OCI-LY3 (cell line): ENCODE measurements at regions not wholly inside any gene's neighbourhood (a gene's known extent, or its start where the extent isn't known, plus 50 kb on each side); places are given as distances from the start of the nearest gene placed in this dataset.

Experiments
- H2AFZ ChIP-seq: fragments of 200-600, 300-600 bp; shearing (Covaris generic); 2 replicates; pipeline ENCODE4 v1.6.0; 2014; ENCODE audit warnings: antibody characterized with exemption, low read depth, low read length
- H3K27ac ChIP-seq: fragments of 200-600, 300-600 bp; sonication (generic); 2 replicates; pipeline ENCODE4 v1.5.1; 2014; ENCODE audit warnings: mild to moderate bottlenecking, low read length, moderate library complexity, mixed read lengths
- H3K27me3 ChIP-seq: fragments of 200-600, 300-600 bp; sonication (generic); 2 replicates; pipeline ENCODE4 v1.6.1; 2014; ENCODE audit warnings: low read depth, low read length, mixed read lengths
- H3K36me3 ChIP-seq: fragments of 200-600, 300-600 bp; sonication (generic); replicated peaks from 2 replicates; pipeline ENCODE3; 2014; ENCODE audit warnings: low read depth, low read length, mixed read lengths
- H3K4me1 ChIP-seq: fragments of 300-600, 200-600 bp; sonication (generic); 2 replicates; pipeline ENCODE4 v1.6.1; 2014; ENCODE audit warnings: low read length, mixed read lengths
- H3K4me2 ChIP-seq: fragments of 200-600, 300-600 bp; sonication (generic); 2 replicates; pipeline ENCODE4 v1.6.1; 2014; ENCODE audit warnings: low read length, mixed read lengths
- H3K4me3 ChIP-seq: fragments of 300-600, 200-600 bp; sonication (generic); 2 replicates; pipeline ENCODE4 v1.5.1; 2014; ENCODE audit warnings: antibody characterized with exemption, mild to moderate bottlenecking, low read length, moderate library complexity
- H3K79me2 ChIP-seq: fragments of 300-600, 200-600 bp; shearing (Covaris generic); 2 replicates; pipeline ENCODE4 v1.6.1; 2014; ENCODE audit warnings: mild to moderate bottlenecking, low read length, mixed read lengths
- H3K9ac ChIP-seq: fragments of 300-600, 200-600 bp; shearing (Covaris generic); 2 replicates; pipeline ENCODE4 v1.6.0; 2014; ENCODE audit warnings: mild to moderate bottlenecking, low read length, moderate library complexity
- H3K9me3 ChIP-seq: fragments of 200-600, 300-600 bp; shearing (Covaris generic); 2 replicates; pipeline ENCODE4 v1.6.1; 2014; ENCODE audit warnings: low read length, mixed read lengths; ENCODE audit not compliant: insufficient read depth
- H4K20me1 ChIP-seq: fragments of 200-600, 300-600 bp; sonication (generic); 2 replicates; pipeline ENCODE4 v1.6.1; 2016; ENCODE audit warnings: low read length, mixed read lengths; ENCODE audit not compliant: insufficient read depth
- EZH2phosphoT487 ChIP-seq: fragments of 200-600 bp; shearing (Covaris generic); IDR thresholded peaks from 2 replicates; pipeline ENCODE4 v1.6.1; 2018; ENCODE audit warnings: antibody characterized with exemption, mixed run types, low read depth
- TF ChIP-seq, protein P1 (sequence below): fragments of 200-600, 300-600 bp; sonication (generic); IDR thresholded peaks from 2 replicates; pipeline ENCODE4 v1.5.1; 2014; ENCODE audit warnings: antibody characterized with exemption, low read length, low read depth

DNA sequence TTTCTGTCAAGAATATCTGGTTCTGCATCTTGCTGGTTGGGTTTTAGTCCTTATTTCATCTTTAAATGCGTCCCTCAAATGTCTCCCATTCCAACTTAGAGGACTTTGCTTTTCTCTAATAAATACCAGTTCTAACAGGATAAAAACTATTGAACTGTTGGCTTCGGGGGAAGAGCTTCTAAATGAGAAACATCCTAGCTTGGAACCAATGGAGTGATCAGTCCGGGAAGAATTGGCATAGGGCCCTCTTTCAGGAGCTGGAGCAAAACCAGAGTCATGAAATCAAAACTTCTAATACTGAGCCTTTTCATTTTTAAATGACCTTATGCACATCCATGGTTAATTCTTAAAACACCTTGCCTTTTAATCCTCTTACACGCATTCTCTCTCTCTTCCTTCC lies 401.6 kb upstream of the SMIM21 start:
- no peak overlapping the region for H3K4me3 ChIP-seq
- no peaks in the 10 kb centered on the region for H3K36me3 ChIP-seq
- no peaks in the 10 kb centered on the region for H4K20me1 ChIP-seq
- no peak overlapping the region for H2AFZ ChIP-seq
- no peak overlapping the region for H3K27ac ChIP-seq
- no peak for TF ChIP-seq EZH2phosphoT487
- TF ChIP-seq, protein P1, sequence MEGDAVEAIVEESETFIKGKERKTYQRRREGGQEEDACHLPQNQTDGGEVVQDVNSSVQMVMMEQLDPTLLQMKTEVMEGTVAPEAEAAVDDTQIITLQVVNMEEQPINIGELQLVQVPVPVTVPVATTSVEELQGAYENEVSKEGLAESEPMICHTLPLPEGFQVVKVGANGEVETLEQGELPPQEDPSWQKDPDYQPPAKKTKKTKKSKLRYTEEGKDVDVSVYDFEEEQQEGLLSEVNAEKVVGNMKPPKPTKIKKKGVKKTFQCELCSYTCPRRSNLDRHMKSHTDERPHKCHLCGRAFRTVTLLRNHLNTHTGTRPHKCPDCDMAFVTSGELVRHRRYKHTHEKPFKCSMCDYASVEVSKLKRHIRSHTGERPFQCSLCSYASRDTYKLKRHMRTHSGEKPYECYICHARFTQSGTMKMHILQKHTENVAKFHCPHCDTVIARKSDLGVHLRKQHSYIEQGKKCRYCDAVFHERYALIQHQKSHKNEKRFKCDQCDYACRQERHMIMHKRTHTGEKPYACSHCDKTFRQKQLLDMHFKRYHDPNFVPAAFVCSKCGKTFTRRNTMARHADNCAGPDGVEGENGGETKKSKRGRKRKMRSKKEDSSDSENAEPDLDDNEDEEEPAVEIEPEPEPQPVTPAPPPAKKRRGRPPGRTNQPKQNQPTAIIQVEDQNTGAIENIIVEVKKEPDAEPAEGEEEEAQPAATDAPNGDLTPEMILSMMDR, result no peak
- no peaks in the 10 kb centered on the region for H3K4me1 ChIP-seq
- H3K9me3 ChIP-seq, result no peaks in the 10 kb centered on the region
- peaks cover 9% of the 10 kb centered on the region; the same call in 1 of the 2 replicates for H3K27me3 ChIP-seq
- no peak overlapping the region for H3K4me2 ChIP-seq
- no peaks in the 10 kb centered on the region for H3K79me2 ChIP-seq
- no peak overlapping the region for H3K9ac ChIP-seq

DNA sequence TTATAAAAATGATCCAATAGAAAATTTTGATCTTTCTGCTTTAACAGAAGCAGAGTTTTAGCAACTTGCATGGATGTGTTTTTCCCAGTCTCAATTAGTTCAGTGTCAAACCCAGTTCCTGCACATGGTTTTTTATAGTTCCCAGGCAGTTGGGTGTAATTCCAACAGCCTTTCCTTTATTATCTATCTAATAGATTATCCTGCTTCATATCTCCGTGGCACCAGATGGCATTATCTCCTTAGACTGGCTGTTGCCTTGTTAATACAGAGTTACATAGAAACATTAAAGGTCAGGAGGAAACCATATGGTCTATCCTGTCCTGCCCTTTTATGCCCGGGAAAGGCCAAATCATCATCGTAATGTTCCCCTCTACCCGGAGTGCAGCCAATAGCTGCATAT lies 400.9 kb upstream of the SMIM21 start:
- Histone ChIP-seq H3K9ac (no peak overlapping the region), H3K4me3 (no peak overlapping the region), H3K9me3 (no peaks in the 10 kb centered on the region), H3K27me3 (peaks cover 11% of the 10 kb centered on the region; the same call in 1 of the 2 replicates), H3K4me2 (no peak overlapping the region), H2AFZ (no peak overlapping the region), H4K20me1 (no peaks in the 10 kb centered on the region), H3K36me3 (no peaks in the 10 kb centered on the region), H3K79me2 (no peaks in the 10 kb centered on the region), H3K27ac (no peak overlapping the region), H3K4me1 (no peaks in the 10 kb centered on the region)
- TF ChIP-seq EZH2phosphoT487, result no peak
- TF ChIP-seq, protein P1, result no peak

DNA sequence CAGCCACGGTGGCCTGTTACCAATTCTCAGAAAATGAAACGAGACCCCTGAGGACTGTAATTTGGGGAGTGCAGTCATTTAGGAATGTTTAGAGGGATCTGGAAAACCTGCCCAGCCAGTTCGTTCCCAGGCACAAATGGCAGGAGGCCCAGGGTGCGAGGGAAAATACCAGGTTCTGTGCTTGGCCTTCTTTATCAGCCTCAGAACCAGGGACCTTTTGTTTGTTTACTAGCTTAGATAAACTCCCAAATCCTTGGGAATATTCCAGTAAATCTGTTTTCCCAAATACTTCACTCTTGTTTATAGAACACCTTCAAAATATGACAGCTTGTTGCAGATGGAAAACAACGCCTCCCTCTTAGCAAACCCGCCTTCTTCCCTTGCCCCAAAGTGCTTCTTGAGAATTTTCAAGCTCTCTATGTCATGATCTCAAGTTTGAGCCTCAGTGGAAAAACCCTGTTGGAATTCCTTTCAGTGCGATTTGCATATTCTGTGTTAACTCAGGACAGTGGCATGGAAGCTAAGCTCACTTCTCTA lies 400.3 kb upstream of the SMIM21 start:
- Histone ChIP-seq H3K27ac (no peak overlapping the region), H3K27me3 (peaks cover 11% of the 10 kb centered on the region; the same call in 1 of the 2 replicates), H2AFZ (no peak overlapping the region), H3K4me3 (no peak overlapping the region), H4K20me1 (no peaks in the 10 kb centered on the region), H3K4me2 (no peak overlapping the region), H3K36me3 (no peaks in the 10 kb centered on the region), H3K9ac (no peak overlapping the region), H3K79me2 (no peaks in the 10 kb centered on the region), H3K4me1 (no peaks in the 10 kb centered on the region), H3K9me3 (no peaks in the 10 kb centered on the region)
- TF ChIP-seq EZH2phosphoT487, result no peak
- TF ChIP-seq, protein P1, result no peak

DNA sequence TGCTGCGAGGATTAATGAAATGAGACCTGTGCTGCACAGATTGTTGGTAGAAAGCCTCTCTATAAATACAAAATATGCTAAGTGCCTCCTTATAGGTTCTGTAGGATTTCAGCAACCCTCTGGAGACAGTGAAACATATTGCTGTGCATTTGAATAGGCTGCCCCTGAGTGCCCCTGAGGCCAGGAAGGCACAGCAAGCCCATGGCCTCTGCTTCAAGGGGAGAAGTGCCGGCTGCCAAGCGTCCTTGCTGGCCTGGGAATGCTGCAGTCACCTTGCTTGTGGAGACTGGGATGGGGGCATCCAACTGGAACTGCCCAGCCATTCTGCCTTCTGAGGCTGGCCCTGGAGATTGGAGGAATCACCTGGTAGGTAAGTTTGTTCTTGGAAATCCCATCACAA lies 397.2 kb upstream of the SMIM21 start:
- no peaks in the 10 kb centered on the region for H3K36me3 ChIP-seq
- H3K4me3 ChIP-seq, result no peak overlapping the region
- H3K27me3 ChIP-seq, result peaks cover 11% of the 10 kb centered on the region; the same call in 1 of the 2 replicates
- H3K9me3 ChIP-seq, result no peaks in the 10 kb centered on the region
- no peaks in the 10 kb centered on the region for H3K4me1 ChIP-seq
- TF ChIP-seq, protein P1, result no peak
- TF ChIP-seq EZH2phosphoT487, result no peak
- H3K79me2 ChIP-seq, result no peaks in the 10 kb centered on the region
- no peak overlapping the region for H3K27ac ChIP-seq
- H2AFZ ChIP-seq, result no peak overlapping the region
- H3K9ac ChIP-seq, result no peak overlapping the region
- no peak overlapping the region for H3K4me2 ChIP-seq
- H4K20me1 ChIP-seq, result no peaks in the 10 kb centered on the region
